HEK293T (cell line): ENCODE measurements at regions not wholly inside any gene's neighbourhood (a gene's known extent, or its start where the extent isn't known, plus 50 kb on each side); places are given as distances from the start of the nearest gene placed in this dataset.

ENCODE experiments used
- BHLHE40 ChIP-seq: fragments of 450-650 bp; IDR thresholded peaks from 2 replicates; pipeline ENCODE4 v1.6.1; 2016; ENCODE audit warnings: mild to moderate bottlenecking, moderate library complexity, borderline replicate concordance
- FOXK2 ChIP-seq: fragments of 450-650 bp; IDR thresholded peaks from 2 replicates; pipeline ENCODE4 v1.6.1; 2016; ENCODE audit warnings: mild to moderate bottlenecking
- L3MBTL2 ChIP-seq: fragments of 450-650 bp; conservative IDR thresholded peaks from 2 replicates; pipeline ENCODE4 v1.6.1; 2016; ENCODE audit warnings: mild to moderate bottlenecking
- TARDBP ChIP-seq: fragments of 450-650 bp; IDR thresholded peaks from 2 replicates; pipeline ENCODE4 v1.6.1; 2016
- ZNF384 ChIP-seq: fragments of 450-650 bp; IDR thresholded peaks from 2 replicates; pipeline ENCODE4 v1.6.1; 2016

GRCh38 chr16:26598998-26599784 lies 467.5 kb upstream of the C16orf82 start:
- TF ChIP-seq BHLHE40 = no peak
- no peak for TF ChIP-seq FOXK2
- no peak for TF ChIP-seq ZNF384
- no peak for TF ChIP-seq TARDBP
- no peak for TF ChIP-seq L3MBTL2
